HCT116 (cell line): ENCODE measurements at regions not wholly inside any gene's neighbourhood (a gene's known extent, or its start where the extent isn't known, plus 50 kb on each side); places are given as distances from the start of the nearest gene placed in this dataset.

Experiments
- ATAC-seq: fragments of 200-7000 bp; cut with Tn5 transposase; 2 replicates; pipeline ENCODE4 v1.9.1; 2020; ENCODE audit warnings: mild to moderate bottlenecking, moderate library complexity
- BruUV-seq: library from RNA; stranded (reverse); fragments of 400-500 nt; replicated peaks from 2 replicates; lab custom pipeline; 2021; lab: Mats Ljungman, UMichigan
- CTCF ChIA-PET: fragments of 300-600 bp; sonication (Branson Sonifier 250); formaldehyde crosslinking; loops from one replicate; lab custom pipeline; 2021; ENCODE audit warnings: antibody characterized with exemption; lab: Charles Lee
- POLR2A ChIA-PET: fragments of 300-600, 350-600 bp; sonication (Branson Sonifier 250); formaldehyde crosslinking; loops from one replicate; lab custom pipeline; 2021; ENCODE audit warnings: antibody characterized with exemption; lab: Charles Lee
- RAD21 ChIA-PET, 2 experiments: fragments of 300-600 bp; sonication (Branson Sonifier 250); formaldehyde crosslinking; loops; one replicate each; lab custom pipeline; 2023; ENCODE audit warnings: low total read pairs in 2 of 2; ENCODE audit not compliant: uncharacterized antibody in 2 of 2, unreplicated experiment in 2 of 2, low non-redundant PET in 1 of 2; lab: Charles Lee
- DNase-seq: peaks from one replicate; pipeline ENCODE4 v3.0.0-alpha.2; 2010; ENCODE audit warnings: low read depth, low spot score
- H2AFZ ChIP-seq: fragments of 200-600 bp; shearing (Covaris generic), sonication (generic); 2 replicates; pipeline ENCODE4 v1.6.1; 2017; ENCODE audit warnings: low read depth, mixed run types, mixed read lengths, antibody characterized with exemption, low read length; ENCODE audit not compliant: poor library complexity, severe bottlenecking
- H3K27ac ChIP-seq: 2 replicates; pipeline ENCODE4 v1.5.1; 2012; ENCODE audit warnings: low read depth, low read length
- H3K27me3 ChIP-seq: fragments of 200-600 bp; sonication (generic); 2 replicates; pipeline ENCODE4 v1.6.1; 2016; ENCODE audit warnings: mixed run types, low read length, mixed read lengths; ENCODE audit not compliant: insufficient read depth
- H3K36me3 ChIP-seq, 2 experiments: fragments of 200-500 bp in 1 of 2; fragments of 200-600 bp in 1 of 2; sonication (Bioruptor generic) in 1 of 2; sonication (generic) in 1 of 2; 2 replicates each; pipeline versions ENCODE4 v1.5.1 to v1.6.1; 2014 to 2016; ENCODE audit warnings: low read length in 2 of 2, inconsistent platforms in 1 of 2, mixed read lengths in 1 of 2, mixed run types in 1 of 2; ENCODE audit not compliant: insufficient read depth in 2 of 2, control insufficient read depth in 1 of 2
- H3K4me1 ChIP-seq, 2 experiments: fragments of 200-600 bp in 1 of 2; sonication (generic) in 1 of 2; 2 replicates each; pipeline versions ENCODE4 v1.5.1 to v1.6.1; 2012 to 2017; ENCODE audit warnings: low read length in 2 of 2, inconsistent platforms in 1 of 2, mild to moderate bottlenecking in 1 of 2, mixed read lengths in 1 of 2, mixed run types in 1 of 2, moderate library complexity in 1 of 2; ENCODE audit not compliant: insufficient read depth in 2 of 2, control insufficient read depth in 1 of 2
- H3K4me2 ChIP-seq: fragments of 200-600 bp; sonication (generic); 2 replicates; pipeline ENCODE4 v1.6.1; 2017; ENCODE audit warnings: mixed run types, low read length, mixed read lengths
- H3K4me3 ChIP-seq, 2 experiments: fragments of 200-600 bp in 1 of 2; sonication (generic) in 1 of 2; replicated peaks in 1 of 2; 2 replicates each; pipeline ENCODE4 v1.5.1; 2011 to 2016; ENCODE audit warnings: low read length in 2 of 2, control low read depth in 1 of 2, low read depth in 1 of 2, mild to moderate bottlenecking in 1 of 2, mixed read lengths in 1 of 2, mixed run types in 1 of 2
- H3K79me2 ChIP-seq: fragments of 200-600 bp; sonication (generic); 2 replicates; pipeline ENCODE4 v1.6.1; 2017; ENCODE audit warnings: mild to moderate bottlenecking, mixed run types, low read length, moderate library complexity, mixed read lengths; ENCODE audit not compliant: insufficient read depth
- H3K9ac ChIP-seq: fragments of 200-600 bp; sonication (generic); 2 replicates; pipeline ENCODE4 v1.6.1; 2016; ENCODE audit warnings: low read length, mixed read lengths
- H3K9me2 ChIP-seq: fragments of 200-600 bp; sonication (generic), shearing (Covaris generic); 2 replicates; pipeline ENCODE4 v1.6.1; 2017; ENCODE audit warnings: mixed run types, mild to moderate bottlenecking, moderate library complexity; ENCODE audit not compliant: insufficient read depth
- H3K9me3 ChIP-seq, 2 experiments: fragments of 200-500 bp in 1 of 2; fragments of 200-600 bp in 1 of 2; sonication (Bioruptor generic) in 1 of 2; sonication (generic) in 1 of 2; 2 replicates each; pipeline ENCODE4 v1.6.1; 2014 to 2017; ENCODE audit warnings: low read length in 2 of 2, mixed read lengths in 2 of 2, inconsistent platforms in 1 of 2, low read depth in 1 of 2, mild to moderate bottlenecking in 1 of 2, mixed run types in 1 of 2, moderate library complexity in 1 of 2; ENCODE audit not compliant: control insufficient read depth in 1 of 2, insufficient read depth in 1 of 2
- H4K20me1 ChIP-seq: fragments of 200-600 bp; sonication (generic), shearing (Covaris generic); 2 replicates; pipeline ENCODE4 v1.6.1; 2017; ENCODE audit warnings: mixed run types, mild to moderate bottlenecking, moderate library complexity; ENCODE audit not compliant: insufficient read depth
- CBX3 ChIP-seq: IDR thresholded peaks from 2 replicates; pipeline ENCODE4 v1.6.1; 2012; ENCODE audit warnings: low read depth
- CEBPB ChIP-seq: IDR thresholded peaks from 2 replicates; pipeline ENCODE4 v1.6.1; 2012; ENCODE audit warnings: low read depth
- EGR1 ChIP-seq: IDR thresholded peaks from 2 replicates; pipeline ENCODE4 v1.6.1; 2012; ENCODE audit warnings: low read depth
- ELF1 ChIP-seq: IDR thresholded peaks from 2 replicates; pipeline ENCODE4 v1.6.1; 2012; ENCODE audit warnings: low read depth, borderline replicate concordance
- POLR2A ChIP-seq: IDR thresholded peaks from 2 replicates; pipeline ENCODE4 v1.7.0; 2011; ENCODE audit warnings: borderline replicate concordance; ENCODE audit not compliant: insufficient read depth, insufficient read length; ENCODE audit errors: extremely low read depth
- RAD21 ChIP-seq: IDR thresholded peaks from 2 replicates; pipeline ENCODE4 v1.6.1; 2012; ENCODE audit warnings: low read depth, mild to moderate bottlenecking
- SIN3A ChIP-seq: IDR thresholded peaks from 2 replicates; pipeline ENCODE4 v1.6.1; 2012; ENCODE audit warnings: low read depth
- SP1 ChIP-seq: IDR thresholded peaks from 2 replicates; pipeline ENCODE4 v1.6.1; 2012; ENCODE audit warnings: low read depth
- TCF7L2 ChIP-seq: IDR thresholded peaks from 2 replicates; pipeline ENCODE4 v1.7.0; 2011; ENCODE audit warnings: borderline replicate concordance, inconsistent platforms; ENCODE audit not compliant: insufficient read depth, insufficient read length; ENCODE audit errors: extremely low read depth
- ZBTB33 ChIP-seq: IDR thresholded peaks from 2 replicates; pipeline ENCODE4 v1.6.1; 2011; ENCODE audit warnings: mild to moderate bottlenecking, low read length, moderate library complexity; ENCODE audit not compliant: insufficient replicate concordance; ENCODE audit errors: extremely low read depth
- intact Hi-C: fragments of 100-400 bp; cut with micrococcal nuclease; formaldehyde crosslinking; loops from 2 replicates; pipeline ENCODE4 v1.10.0; 2022

DNA sequence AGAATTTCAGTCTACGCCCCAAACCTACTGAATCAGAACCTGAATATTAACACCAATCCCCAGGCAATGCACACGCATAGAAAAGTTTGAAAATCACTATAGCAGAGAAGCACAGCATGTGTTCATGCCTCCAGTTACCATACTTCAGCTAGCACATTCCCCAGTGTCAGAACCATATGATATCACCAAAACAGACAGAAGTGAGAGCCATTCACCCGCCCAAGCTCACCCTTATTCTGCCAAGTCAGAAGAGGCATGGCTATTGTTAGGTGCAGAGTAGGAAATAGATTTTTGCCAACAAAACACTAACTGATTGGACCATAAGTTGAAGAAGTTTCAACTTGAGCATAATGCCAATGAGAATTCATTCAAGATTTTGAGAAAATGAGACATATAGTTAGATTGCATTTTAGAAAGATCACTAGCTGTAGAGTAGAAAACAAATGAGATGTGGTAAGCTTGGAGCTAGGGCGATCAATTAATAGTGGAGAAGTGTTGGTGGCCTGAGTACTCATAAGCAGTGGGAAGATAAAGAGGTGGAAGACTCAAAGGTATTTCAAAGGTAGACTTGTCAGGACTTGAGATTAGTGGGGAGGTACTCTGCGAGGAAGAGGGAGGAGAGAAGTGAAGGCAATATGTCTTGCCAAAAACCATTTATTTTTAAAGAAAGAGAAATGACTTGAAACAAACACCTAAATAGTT, 492.4 kb downstream of the SUCLA2 start:
- POLR2A ChIA-PET: no interaction called here
- no peak overlapping the region for H3K9ac ChIP-seq
- no peak for TF ChIP-seq RAD21
- TF ChIP-seq SP1: no peak
- no peak for TF ChIP-seq ZBTB33
- no peak for TF ChIP-seq EGR1
- no peak for TF ChIP-seq POLR2A
- no peak for TF ChIP-seq CEBPB
- TF ChIP-seq ELF1: no peak
- TF ChIP-seq CBX3: no peak
- TF ChIP-seq TCF7L2: no peak
- no peak for TF ChIP-seq SIN3A
- no peaks in the 10 kb centered on the region for H3K79me2 ChIP-seq
- H4K20me1 ChIP-seq: no peaks in the 10 kb centered on the region
- no peak overlapping the region for H3K4me2 ChIP-seq
- intact Hi-C loops: no loop called here
- no peak overlapping the region for H3K27ac ChIP-seq
- no peaks in the 10 kb centered on the region for H3K27me3 ChIP-seq
- no peaks in the 10 kb centered on the region for H3K36me3 ChIP-seq
- RAD21 ChIA-PET: no interaction called here
- CTCF ChIA-PET: no interaction called here
- ATAC-seq (no peak), DNase-seq (no peak)
- BruUV-seq: no TSS peak
- H2AFZ ChIP-seq: no peak overlapping the region
- H3K9me3 ChIP-seq: peaks cover 0 to 4% of the 10 kb centered on the region in 2 experiments; a peak in 2 of 4 replicates
- no peaks in the 10 kb centered on the region for H3K4me1 ChIP-seq
- no peaks in the 10 kb centered on the region for H3K9me2 ChIP-seq
- H3K4me3 ChIP-seq: no peak overlapping the region
